EL (cell line): ENCODE measurements at regions not wholly inside any gene's neighbourhood (a gene's known extent, or its start where the extent isn't known, plus 50 kb on each side); places are given as distances from the start of the nearest gene placed in this dataset.

Experiments
- DNase-seq: peaks from one replicate; pipeline ENCODE4 v3.0.0-alpha.2; 2016

DNA sequence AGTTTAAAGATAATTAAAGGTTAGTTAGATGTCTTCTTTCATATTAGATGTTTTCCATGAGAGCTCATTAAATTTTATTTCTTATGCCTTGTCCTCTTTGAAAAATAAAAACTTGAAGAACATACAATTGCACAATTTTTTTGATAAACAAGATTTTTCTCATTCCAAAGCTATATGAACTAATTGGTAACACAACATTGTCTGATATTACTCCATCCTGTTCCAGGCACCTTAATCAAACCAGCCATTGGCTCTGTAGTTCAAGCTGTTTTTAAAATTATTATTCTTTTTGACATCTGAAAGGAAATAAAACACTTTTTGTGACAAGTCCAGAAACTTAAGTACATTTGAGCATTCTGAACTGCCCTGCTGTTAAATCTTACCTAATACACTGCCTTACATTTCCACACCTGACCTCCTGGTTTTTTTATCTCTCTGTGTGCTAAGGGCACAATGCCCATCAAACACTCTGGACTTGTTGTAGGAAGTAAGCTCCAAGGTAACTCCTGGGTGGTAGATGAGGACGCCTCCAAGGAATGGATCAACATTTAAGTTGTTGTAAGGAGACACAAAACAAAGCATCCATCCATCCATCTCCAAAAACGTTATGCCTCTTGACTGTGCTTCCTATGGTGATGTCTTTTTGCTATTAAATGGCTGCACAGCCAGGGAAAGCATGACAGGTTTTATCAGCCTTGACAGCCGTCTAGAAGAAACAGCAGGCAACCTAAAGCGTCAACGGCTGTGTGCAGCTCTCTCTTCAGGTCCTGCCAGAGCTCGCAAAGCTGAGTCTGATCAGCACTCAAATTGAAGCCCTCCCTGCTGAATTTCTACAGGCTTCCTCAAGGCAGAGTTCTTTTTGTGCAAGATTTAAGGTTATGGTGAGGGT lies 449.9 kb upstream of the FLRT2 start:
- no peak for DNase-seq

DNA sequence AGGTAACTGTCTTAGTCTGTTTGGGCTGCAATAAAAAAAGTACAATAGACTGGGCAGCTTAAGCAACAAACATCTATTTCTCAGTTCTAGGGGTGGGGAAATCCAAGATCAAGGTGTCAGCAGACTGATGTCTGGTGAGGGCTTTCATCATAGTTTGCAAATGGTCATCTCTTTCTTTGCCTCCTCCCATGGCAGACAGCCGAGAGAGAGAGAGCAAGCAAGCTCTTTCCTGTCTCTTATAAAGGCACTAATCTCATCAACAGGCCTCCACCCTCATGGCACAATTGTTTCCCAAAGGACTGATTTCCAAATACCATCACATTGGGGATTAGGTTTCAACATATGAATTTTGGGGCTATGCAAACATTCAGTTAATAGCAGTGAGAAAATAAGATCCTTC lies 445.6 kb upstream of the FLRT2 start:
- no peak for DNase-seq

DNA sequence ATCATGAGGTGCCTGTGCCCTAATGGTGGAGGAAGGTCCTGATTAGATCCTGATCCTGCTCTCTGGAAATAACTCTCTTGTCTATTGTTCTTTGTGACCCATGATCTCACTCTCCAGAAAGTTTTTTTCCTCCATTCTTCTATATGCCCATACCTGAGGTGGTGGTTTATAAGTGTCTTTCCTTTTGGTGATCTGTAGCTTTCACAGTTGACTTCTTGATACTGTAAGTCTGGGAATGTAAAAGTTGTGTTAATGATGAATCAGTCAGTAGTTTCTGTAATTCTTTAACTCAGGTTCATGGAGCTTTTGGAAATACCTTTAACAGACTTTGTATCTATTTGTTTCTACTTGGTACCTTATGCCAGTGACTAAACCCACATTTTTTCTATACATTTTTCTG lies 444.0 kb upstream of the FLRT2 start:
- DNase-seq: no peak

DNA sequence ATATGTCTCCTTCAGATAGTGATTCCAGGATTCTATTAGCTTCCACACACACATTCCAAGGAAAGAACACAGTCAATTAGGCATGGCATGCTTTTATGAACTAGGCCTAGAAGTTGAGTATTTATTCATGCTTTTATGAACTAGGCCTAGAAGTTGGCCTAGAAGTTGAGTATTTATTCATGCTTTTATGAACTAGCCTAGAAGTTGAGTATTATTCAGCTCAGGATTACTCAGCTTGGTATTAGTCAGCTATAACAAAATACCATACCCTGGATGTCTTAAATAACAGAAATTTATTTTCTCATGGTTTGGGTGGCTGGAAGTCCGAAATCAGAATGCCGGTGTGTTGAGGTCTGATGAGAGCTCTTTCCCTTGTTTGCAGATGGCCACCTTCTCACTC lies 442.7 kb upstream of the FLRT2 start:
- DNase-seq: no peak

DNA sequence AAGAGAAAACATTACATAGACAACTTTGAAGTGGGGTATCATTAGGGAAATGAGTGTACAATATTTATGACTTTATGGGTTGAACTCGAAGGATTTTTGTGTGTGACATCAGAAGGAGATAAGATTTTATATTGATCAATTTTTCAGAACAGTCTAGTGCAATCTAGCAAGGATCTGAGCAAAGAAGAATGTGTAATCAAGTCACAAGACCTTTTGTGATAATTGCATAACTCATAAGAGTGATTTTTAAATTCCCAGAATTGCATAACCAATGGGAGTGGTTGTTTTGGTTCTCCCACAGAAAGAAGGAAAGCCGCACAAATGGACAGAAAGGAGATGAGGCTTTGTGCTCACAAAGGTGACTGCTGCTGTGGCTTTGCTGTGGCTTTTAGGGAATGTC lies 441.8 kb upstream of the FLRT2 start:
- no peak for DNase-seq

DNA sequence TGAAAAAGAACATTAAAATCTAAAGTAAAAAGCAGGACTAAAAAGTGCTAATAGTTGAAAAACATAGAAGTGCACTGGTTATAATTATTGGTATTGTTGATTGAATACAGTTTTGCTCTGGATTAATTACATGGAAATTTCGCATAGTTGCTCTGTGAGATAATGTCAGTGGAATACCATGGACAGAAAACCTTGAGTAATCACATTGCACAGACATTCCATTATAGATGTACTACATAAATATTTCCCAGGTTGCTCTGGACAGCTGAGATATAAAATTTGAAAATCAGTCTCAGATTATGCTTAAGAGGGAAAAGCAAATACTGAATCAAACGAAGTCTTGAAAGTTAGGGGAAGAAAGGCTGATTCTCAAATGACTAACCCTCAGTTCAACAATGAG lies 439.3 kb upstream of the FLRT2 start:
- peak; percentile 7 for DNase-seq

DNA sequence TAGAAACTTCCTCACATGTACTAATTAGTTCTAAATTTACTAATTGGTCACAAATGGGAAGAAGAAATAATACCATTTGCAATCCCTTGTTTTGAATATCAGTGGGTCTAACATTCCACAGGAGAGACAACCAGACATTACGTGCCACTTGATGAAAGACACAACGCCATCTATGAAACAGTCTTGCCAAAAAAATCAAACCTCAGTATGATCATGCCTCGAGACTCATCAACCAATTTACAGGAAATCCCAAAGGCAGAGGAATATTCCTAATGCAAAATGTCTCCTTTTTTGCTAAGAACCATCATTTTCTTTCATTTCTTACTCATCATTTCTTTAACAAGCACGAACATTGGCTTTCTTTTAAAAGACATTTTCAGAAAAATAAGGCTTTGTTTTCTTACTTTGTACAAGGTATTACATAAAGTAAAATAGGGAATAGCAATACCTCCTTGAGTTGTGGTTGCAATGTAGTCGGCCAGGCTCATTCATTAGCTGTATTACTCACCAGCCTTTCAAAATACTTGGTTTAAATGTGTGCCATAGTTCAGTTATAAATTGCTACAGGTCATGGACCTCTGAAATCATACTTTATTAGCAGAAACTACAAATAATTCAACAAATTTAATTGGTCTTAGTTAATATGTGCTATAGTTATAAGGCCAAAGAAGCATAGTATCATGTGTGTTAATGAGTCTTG lies 436.2 kb upstream of the FLRT2 start:
- no peak for DNase-seq

DNA sequence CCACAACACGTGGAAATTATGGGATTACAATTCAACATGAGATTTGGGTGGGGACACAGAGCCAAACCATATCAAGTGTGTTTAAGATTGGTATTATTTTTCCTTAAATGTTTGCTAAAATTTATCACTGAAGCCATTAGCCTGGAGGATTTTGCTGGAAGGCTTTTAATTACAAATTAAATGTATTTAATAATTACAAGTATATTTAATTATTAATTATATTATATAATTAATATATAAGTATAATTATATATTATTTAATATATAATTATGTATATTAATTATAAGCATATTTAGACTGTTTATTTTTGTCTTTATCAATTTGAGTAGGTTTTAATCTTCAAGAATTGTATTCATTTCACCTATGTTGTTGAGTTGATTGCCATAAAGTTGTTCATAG lies 427.4 kb upstream of the FLRT2 start:
- no peak for DNase-seq

DNA sequence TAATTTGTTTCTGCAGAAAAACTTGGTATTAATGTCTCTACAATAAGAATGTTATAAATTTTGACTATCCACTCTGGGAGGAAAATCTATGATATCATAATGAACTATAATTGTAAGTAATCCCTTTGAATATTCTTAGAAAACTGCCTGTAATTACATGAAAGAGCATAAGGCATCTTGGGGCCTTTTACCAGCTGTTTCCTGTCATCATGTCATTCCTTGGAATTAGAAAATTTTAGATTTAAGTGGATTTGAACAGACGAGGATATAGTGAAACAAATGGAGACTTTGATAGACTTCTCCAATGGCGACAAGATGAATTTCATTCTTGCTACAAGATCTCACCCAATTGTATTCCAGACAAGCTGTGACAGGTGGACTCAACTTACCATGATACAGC lies 423.4 kb upstream of the FLRT2 start:
- DNase-seq: no peak

DNA sequence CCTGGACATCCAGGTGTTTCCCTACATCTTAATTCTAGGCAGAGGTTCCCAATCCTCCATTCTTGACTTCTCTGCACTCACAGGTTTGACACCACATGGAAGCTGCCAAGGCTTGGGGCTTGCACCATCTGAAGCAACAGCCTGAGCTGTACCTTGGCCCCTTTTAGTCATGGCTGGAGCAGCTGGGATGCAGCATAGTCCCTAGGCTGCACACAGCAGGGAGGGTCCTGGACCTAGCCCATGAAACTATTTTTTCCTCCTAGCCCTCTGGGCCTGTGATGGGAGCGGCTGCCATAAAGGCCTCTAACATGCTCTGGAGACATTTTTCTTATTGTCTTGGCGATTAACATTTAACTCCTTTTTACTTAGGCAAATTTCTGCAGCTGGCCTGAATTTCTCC lies 417.2 kb upstream of the FLRT2 start:
- no peak for DNase-seq

DNA sequence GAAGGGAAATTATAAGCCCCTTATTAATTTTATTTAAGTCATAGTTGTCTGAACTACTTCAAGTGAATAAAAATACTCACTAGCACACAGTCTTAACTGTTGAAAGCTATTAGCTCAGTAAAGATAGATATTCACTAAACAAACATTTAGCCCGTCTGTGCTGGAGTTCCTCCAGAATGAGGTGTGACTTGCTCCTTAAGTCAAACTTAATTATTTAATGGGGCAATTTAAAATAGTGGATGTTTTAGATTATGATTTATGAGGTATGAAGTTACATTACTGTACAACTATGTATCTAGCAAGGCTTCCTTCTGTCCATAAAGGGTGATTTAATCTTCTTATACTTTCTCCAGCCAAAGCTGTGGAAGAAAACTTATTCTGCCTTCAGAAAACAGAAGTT lies 414.0 kb upstream of the FLRT2 start:
- DNase-seq: no peak

DNA sequence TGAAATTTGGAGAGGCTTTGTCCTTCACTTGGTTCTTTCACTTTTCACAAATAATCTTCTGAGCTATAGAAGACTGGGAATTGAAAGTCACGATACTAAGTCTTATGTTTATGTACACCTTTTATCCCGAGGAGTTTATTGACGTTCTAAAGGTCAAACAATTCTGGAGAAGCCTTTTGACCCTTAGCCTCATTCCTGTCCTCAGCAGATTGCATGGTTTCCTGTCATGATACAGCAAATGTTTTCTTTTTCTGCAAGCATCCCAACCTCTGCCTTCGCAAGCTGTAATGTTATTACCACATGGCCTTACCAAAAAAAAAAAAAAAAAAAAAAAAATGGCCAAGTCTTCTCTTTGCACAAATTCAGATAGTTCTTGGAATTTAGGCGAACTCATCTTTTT lies 411.7 kb upstream of the FLRT2 start:
- no peak for DNase-seq

DNA sequence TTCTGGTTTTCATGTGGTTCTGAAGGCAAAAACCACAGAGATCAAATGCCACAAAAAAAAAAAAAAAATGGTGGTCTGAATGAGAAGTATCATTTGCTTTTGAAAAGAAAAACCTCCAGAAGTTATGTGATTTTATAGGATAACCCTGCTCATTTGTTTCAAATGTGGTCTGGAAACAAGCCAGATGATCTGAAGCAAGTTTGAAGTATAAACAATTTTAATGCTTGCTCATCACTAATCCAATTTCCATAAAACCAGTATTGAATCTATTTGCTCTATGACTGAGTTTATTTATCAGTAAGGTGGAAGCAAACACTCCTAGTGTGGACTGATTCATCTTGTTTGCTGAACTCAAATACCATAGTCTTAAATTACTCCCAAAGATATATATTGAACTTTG lies 407.3 kb upstream of the FLRT2 start:
- DNase-seq: peak; percentile 32

DNA sequence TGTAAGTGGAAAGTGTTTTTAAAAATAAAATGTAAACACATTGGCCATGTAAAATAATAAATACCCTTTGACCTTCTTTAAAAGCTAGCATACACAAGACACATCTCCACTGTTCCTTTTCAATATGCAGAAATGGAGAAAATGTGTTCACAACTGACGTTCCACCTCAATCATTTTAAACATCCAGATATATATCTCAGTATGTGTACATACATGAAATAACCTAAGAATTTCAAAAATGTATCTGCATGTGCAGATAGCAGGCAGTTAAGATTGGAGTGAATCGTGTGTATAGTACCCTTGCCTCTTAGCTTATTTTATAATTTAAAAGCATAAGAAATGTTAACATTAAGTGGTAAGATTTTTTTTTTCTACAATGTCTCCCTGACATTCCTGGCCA lies 406.2 kb upstream of the FLRT2 start:
- no peak for DNase-seq

DNA sequence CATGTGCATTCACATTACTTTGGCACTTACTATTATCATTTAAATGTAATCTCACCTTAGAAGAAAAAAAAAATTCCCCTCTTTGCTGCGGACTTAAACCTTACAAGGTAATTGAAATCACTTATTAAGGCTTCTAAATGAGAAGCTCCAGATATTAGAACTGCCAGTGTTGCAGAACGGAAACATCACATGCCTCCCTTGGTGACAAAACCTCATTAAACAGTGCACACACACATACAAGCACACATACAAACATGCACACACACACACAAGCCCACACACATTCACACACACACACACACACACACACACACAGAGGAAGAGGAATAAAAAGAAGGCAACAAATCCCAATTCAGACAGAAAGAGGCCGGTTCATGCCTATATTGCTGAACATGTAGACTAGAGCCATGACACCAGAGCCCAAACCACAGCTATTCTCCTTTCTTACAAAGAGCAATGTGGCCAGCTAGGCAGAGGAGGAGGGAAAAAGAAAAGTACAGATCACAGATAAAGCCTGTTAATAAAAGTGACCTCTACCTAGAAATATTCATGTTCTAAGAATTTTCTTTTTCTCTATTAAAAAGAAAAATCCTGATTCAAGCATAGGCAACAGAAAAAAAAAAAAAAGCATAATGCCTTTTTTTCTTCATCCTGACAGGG lies 405.2 kb upstream of the FLRT2 start:
- no peak for DNase-seq

DNA sequence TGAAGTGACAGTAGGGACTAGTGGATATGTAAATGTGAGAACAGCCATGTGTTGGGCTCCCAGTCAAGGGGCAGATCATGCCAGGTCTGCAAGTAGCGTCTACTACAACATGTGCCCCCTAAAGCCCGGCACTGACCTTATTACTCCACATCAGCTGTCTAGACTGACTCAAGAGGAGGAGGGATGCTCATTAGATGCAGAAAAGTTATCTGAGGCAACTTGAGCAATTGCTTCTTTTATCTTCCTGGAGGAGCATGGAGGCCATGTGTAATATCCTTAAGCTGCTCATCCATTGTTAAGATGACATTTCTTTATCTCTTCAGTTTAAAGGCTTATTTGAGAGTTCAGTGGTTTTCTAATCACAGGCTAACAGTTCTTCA lies 404.7 kb upstream of the FLRT2 start:
- no peak for DNase-seq

DNA sequence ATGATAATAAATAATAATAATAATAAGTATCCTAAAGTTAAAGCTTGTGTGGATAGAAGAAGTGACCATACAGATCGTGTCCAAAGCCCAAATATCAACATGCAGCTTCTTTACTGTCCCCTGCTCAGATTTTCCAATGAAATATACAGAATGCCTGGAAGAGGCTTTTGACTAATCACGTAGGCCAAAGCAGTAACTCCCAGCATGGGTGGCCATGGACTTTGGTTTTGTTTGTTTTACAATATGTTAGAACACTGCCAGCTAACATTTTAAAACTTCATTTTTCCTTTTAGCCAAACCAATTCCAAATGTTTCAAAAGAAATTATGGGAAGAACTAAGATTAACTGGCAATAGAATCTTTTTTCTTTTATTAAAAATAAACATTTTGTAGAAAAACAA lies 400.0 kb upstream of the FLRT2 start:
- no peak for DNase-seq

DNA sequence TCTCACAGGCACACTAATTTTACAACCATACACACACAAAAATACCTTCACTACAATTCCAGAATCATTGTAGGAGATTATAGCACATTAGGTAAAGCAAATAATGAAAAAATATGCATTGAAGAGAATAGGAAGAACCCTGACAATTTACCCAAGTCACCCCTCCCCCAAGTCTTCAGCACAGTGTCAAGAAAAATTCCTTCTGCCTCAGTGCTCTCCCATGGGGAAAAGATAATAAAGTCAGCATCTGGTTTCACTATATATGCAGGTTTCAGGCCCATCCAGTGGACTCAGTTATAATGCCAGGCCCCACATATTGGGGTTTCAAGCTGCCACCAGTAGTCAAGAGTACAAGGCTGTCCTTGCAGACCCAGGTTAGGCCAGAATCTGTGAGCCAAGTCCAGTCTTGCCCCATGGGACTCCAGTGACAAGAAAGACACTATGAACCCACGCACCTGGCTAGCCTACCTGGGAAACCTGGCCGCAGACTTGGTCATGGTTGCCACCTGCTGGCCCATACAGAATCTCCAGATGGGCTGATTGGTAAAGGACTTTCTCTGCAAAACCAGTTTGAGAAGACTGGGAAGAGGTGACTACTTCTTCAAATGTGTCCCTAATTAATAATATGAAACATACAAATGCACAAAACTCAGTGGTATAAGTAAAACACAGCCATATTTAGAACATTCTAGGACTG lies 398.6 kb upstream of the FLRT2 start:
- DNase-seq: no peak

DNA sequence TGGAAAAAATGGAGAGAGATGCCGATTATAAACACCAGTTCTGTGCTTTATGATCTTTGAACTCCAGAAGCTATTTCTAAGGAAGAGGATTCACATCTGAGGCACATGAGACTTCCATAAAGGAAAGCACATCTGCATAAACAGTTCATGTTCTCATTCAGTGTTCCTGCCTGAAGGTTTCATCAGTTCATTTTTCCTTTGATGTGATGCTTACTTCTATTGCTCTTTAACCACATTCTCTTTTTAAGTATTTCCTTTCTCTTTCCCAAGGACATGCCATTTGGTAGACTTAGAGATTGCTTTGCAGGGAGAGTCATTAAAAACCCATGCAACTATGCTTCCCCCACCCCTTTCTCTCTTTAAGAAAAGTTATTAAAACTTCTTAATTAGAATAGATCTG lies 387.0 kb upstream of the FLRT2 start:
- no peak for DNase-seq

DNA sequence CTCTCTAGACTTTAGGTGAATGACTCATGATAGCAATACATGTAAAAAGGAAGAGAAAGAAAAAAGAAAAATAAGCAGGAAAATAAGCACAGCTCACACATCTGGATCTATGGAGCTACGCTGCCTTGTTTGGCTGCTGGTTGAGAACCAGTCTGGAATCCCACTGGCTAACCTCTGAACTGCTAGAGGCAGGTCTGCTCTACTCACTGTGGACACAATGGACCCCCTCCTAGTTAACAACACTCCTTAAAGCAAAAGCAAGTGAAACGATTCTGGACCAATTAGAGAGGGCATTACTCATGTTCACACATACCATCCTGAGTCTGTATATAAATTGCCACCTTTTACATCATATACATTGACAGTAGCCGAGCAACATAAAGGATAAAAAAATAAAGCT lies 383.2 kb upstream of the FLRT2 start:
- DNase-seq: no peak

DNA sequence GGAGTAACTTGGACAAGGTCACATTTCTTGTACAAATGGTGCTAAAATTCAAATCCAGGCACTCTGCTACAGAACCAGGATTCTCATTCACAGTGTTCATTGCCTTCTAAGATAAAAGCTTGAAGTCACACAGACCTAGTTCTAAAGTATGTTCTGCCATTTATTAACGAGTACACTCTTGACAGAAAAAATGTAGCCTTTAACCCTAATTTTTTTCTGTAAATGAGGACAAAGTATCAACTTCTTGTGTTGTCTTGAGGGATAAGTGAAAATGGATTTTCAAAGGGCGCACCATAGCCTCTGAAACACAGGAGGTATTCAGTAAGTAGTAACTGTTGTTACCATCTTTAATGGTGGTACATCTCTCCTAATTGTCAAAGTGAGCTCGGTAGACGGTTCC lies 379.8 kb upstream of the FLRT2 start:
- DNase-seq: no peak

DNA sequence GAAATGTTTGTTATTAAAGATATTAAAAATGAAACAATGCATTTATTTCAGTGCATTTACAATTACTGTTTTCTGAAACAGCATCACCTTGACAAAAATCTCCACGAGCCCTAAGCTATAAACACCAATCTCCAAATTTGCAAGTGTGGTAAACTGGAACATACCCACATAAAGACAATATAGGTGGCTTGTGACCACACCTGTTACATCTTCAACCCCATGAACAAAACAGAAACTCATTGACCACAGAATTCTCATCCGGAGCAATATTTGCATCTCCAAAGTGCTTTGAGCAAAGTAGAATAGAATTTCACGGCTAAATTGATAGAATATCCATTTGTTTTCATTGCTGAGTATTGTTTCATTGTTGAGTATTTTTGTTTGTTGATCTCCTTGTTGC lies 375.2 kb upstream of the FLRT2 start:
- no peak for DNase-seq

DNA sequence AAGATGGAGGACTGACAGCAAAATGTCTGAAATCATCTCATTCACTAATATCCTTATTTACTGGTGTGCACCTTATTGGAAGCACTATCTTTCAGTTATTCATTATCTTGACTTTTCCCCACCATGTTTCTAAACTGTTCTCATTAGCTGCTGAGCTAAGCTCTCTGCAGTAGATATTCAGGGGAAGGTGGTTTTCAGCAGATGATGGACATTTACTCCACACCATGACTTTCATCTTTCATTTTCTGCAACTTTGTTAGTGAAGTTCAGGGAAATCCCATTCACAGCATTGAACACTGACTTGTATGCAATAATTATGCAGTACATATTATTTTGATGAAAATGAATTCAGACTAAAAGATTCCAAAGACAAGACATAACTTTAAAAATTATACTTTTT lies 373.6 kb upstream of the FLRT2 start:
- DNase-seq: no peak

DNA sequence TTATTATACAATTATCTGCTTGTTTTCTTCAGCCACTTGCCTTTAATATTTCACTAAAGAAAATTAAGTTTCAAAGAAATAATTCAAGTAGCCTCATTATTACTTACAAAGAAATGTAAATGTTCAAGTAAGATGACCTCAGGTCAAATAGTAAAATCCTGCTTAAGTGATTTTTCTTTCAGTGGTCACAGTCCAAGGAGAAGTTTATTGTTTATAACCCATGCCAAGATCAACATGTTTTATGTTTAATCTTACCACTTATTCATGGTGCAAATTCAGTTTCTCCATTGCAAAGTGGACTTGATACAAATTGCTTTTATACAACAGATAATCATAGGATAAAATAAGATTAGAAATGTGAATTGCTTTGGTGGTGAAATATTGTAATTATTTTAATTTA lies 370.2 kb upstream of the FLRT2 start:
- DNase-seq: no peak
